Breast epithelium (tissue), 4 donors: ENCODE measurements at regions not wholly inside any gene's neighbourhood (a gene's known extent, or its start where the extent isn't known, plus 50 kb on each side); places are given as distances from the start of the nearest gene placed in this dataset.

Source experiments
- DNase-seq, 2 donors: peaks; one replicate each; pipeline ENCODE4 v3.0.0-alpha.2; 2019; ENCODE audit warnings: low spot score in 2 of 2
- H3K27ac ChIP-seq, 2 donors: fragments of 200-600 bp; sonication (generic) in 1 of 2; one replicate each; pipeline ENCODE4 v1.5.1; 2016 to 2019; ENCODE audit warnings: mild to moderate bottlenecking in 1 of 2
- H3K27me3 ChIP-seq, 2 donors: fragments of 200-600 bp; sonication (generic) in 1 of 2; one replicate each; pipeline versions ENCODE4 v1.5.1 to v1.6.0; 2017 to 2019; ENCODE audit warnings: control low read depth in 1 of 2, mild to moderate bottlenecking in 1 of 2
- H3K36me3 ChIP-seq: fragments of 200-600 bp; one replicate; pipeline ENCODE4 v1.5.1; 2019
- H3K4me1 ChIP-seq, 2 donors: fragments of 200-600 bp; sonication (generic); one replicate each; pipeline ENCODE4 v1.5.1; 2016 to 2019; ENCODE audit warnings: control low read depth in 1 of 2
- H3K4me3 ChIP-seq, 3 donors: fragments of 200-600 bp; sonication (generic); 1 replicate in 2 of 3; 2 replicates in 1 of 3; pipeline ENCODE4 v1.5.1; 2016 to 2019; ENCODE audit warnings: mild to moderate bottlenecking in 3 of 3, moderate library complexity in 2 of 3
- H3K9me3 ChIP-seq, 2 donors: fragments of 200-600 bp; sonication (generic) in 1 of 2; one replicate each; pipeline ENCODE4 v1.5.1; 2016 to 2019; ENCODE audit warnings: control low read depth in 1 of 2
- POLR2A ChIP-seq: fragments of 450-650 bp; IDR thresholded peaks from one replicate; pipeline ENCODE4 v1.6.1; 2016; ENCODE audit warnings: antibody characterized with exemption, mild to moderate bottlenecking, moderate library complexity
- POLR2AphosphoS5 ChIP-seq, 3 donors: sonication (generic); formaldehyde crosslinking; IDR thresholded peaks; one replicate each; pipeline ENCODE4 v1.6.1; 2017; ENCODE audit warnings: antibody characterized with exemption in 3 of 3
- intact Hi-C: fragments of 100-400 bp; cut with DNase I; formaldehyde crosslinking; loops from one replicate; pipeline ENCODE4 v1.15.1; 2023; ENCODE audit warnings: low total_unique reads
- TF ChIP-seq, protein P1 (sequence below), 3 donors: fragments of 450-650 bp; IDR thresholded peaks; one replicate each; pipeline ENCODE4 v1.5.1; 2016 to 2017; ENCODE audit warnings: antibody characterized with exemption in 3 of 3, mild to moderate bottlenecking in 3 of 3, moderate library complexity in 3 of 3

DNA sequence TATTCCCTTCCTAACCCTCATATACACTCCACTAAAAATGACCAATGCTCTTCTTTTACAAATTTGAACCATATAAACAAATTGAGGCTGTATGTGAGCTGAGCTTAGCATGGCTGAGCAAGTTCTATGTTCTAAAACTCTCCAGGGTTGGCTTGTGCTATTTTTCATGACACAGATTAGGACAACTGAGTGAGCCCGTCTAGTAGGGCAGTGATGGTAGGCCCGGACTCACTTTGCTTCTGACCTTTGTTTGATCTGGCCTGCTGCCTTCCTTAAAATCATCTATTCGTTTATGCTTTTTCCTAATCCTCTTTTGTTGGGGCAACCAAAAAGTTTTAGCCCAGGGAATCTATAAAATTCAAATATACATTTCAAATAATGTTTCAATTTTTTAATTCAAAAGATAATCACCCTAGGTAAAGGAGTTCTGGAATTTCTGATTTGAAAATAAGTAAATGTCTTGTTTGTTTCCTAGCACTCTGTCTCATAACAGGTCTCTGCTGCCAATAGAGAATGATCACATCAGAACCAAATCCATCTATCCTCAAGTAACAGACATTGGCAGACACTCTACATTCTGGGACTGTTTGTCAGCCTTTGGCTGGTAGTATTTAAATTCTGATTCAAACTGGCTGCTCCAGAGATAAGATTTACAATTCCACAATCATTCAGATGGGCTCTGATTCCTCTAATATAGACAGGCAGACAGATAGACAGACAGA lies 217.0 kb upstream of the TARS1 start:
- TF ChIP-seq POLR2A (no peak), POLR2AphosphoS5 (IDR thresholded peaks at IDR 0.05) (no peak)
- TF ChIP-seq, protein P1, sequence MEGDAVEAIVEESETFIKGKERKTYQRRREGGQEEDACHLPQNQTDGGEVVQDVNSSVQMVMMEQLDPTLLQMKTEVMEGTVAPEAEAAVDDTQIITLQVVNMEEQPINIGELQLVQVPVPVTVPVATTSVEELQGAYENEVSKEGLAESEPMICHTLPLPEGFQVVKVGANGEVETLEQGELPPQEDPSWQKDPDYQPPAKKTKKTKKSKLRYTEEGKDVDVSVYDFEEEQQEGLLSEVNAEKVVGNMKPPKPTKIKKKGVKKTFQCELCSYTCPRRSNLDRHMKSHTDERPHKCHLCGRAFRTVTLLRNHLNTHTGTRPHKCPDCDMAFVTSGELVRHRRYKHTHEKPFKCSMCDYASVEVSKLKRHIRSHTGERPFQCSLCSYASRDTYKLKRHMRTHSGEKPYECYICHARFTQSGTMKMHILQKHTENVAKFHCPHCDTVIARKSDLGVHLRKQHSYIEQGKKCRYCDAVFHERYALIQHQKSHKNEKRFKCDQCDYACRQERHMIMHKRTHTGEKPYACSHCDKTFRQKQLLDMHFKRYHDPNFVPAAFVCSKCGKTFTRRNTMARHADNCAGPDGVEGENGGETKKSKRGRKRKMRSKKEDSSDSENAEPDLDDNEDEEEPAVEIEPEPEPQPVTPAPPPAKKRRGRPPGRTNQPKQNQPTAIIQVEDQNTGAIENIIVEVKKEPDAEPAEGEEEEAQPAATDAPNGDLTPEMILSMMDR (IDR thresholded peaks at IDR 0.05): no peak
- intact Hi-C loops: no loop called here
- Histone ChIP-seq H3K4me1 (no peaks in the 10 kb centered on the region), H3K36me3 (no peaks in the 10 kb centered on the region), H3K4me3 (no peak overlapping the region), H3K9me3 (no peaks in the 10 kb centered on the region), H3K27me3 (no peaks in the 10 kb centered on the region), H3K27ac (no peak overlapping the region)
- DNase-seq: no peak

DNA sequence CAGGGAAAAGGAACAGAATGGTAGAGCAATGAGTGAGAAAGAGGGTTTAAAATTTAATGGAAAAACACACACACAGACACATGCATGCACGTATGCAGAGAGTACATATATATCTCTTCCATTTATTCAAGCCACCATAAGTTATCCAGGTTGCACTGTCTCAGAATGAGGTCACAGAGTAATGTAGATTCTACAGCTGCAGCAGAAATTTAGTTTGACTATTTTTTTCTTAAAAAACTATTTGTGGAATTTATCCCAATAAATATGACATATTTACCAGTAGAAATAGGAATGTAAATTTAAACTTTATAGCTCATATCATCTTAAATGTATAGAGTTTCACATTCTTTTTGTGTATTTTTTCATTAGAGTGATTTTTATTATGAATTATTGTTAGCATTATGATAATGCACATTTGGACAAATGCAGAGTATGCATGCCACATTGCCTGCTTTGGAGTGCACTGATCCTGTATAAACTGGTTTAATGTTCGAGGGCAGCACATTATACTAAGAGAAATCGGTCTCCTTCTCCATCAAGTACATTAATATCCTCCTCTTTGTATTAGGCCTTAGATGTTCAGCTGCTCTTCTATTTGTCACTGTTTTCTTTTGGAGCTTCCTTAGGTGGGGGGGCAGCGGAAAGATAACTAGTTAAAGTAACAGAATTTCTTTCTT lies 216.3 kb upstream of the TARS1 start:
- no peak overlapping the region for H3K27ac ChIP-seq
- no peaks in the 10 kb centered on the region for H3K9me3 ChIP-seq
- no peak overlapping the region for H3K4me3 ChIP-seq
- DNase-seq: no peak
- H3K36me3 ChIP-seq: no peaks in the 10 kb centered on the region
- TF ChIP-seq POLR2AphosphoS5 (IDR thresholded peaks at IDR 0.05) (no peak), POLR2A (no peak)
- TF ChIP-seq, protein P1 (IDR thresholded peaks at IDR 0.05): no peak
- no peaks in the 10 kb centered on the region for H3K4me1 ChIP-seq
- H3K27me3 ChIP-seq: no peaks in the 10 kb centered on the region
- intact Hi-C loops: no loop called here

DNA sequence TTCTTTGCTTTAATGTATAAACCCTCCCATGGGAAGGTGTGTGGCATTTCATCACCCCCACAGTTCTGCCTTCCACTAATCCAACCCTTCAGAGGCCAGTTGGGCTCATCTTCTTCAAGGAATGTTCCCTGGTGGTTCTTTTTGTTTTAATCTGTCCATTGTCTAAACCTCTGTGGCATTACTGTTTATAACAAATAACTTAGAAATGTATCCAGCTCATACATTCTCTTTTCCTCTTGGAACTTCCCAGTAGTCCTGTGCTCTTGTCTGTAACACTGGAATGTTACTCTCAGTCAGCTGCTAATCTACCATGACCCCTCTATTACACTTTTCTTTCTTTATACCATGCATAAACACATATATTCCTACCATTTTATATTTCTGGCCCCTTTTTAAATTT lies 213.5 kb upstream of the TARS1 start:
- DNase-seq: no peak
- Histone ChIP-seq H3K4me1 (no peaks in the 10 kb centered on the region), H3K27ac (no peak overlapping the region), H3K27me3 (no peaks in the 10 kb centered on the region), H3K4me3 (no peak overlapping the region), H3K9me3 (no peaks in the 10 kb centered on the region), H3K36me3 (no peaks in the 10 kb centered on the region)
- intact Hi-C loops: no loop called here
- TF ChIP-seq POLR2AphosphoS5 (IDR thresholded peaks at IDR 0.05): no peak
- TF ChIP-seq, protein P1 (IDR thresholded peaks at IDR 0.05): no peak
- TF ChIP-seq POLR2A: no peak

DNA sequence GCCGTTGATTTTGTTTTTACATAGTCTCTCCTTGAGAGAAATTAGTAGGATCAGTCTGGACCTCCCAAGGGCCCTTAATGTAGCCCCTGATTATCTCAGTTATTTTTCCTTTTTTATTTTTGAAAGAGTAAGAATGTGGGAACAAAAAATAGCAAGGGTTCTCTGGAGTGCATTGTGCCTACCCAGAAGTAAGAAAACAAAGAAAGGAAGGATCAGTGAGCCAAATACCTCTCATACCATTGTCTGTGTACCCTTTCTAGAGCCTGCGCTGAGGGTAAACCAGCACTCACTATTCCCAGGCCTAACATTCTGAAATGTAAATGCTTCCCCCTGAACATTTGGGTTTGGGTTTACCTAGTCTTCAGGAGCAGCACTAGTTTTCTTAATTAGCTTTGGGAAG lies 213.0 kb upstream of the TARS1 start:
- no peaks in the 10 kb centered on the region for H3K4me1 ChIP-seq
- DNase-seq: no peak
- no peaks in the 10 kb centered on the region for H3K9me3 ChIP-seq
- intact Hi-C loops: no loop called here
- TF ChIP-seq POLR2A (no peak), POLR2AphosphoS5 (IDR thresholded peaks at IDR 0.05) (no peak)
- TF ChIP-seq, protein P1 (IDR thresholded peaks at IDR 0.05): no peak
- H3K27me3 ChIP-seq: no peaks in the 10 kb centered on the region
- H3K27ac ChIP-seq: no peak overlapping the region
- H3K36me3 ChIP-seq: no peaks in the 10 kb centered on the region
- no peak overlapping the region for H3K4me3 ChIP-seq

DNA sequence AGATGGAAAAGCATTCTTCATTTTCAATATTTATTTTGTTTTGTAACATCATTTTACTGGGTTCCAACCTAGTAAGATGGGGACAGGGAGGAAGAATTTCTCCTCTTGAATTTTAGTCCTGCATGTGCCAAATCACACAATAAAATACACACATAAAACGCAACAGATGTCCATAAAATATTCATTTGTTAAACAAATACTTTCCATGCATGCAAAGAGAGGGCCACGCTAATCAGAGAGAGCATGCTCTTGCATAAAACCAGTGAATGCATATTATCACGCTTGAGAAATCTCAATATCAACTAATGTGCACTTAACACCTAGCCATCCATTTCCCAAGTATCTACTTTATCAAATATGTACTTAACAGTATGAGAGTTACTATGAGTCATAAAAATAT lies 212.6 kb upstream of the TARS1 start:
- DNase-seq: no peak

More for the DNA sequence above, 212.6 kb upstream of the TARS1 start:
- Histone ChIP-seq H3K27ac (no peak overlapping the region), H3K4me3 (no peak overlapping the region), H3K36me3 (no peaks in the 10 kb centered on the region), H3K4me1 (no peaks in the 10 kb centered on the region), H3K27me3 (no peaks in the 10 kb centered on the region), H3K9me3 (no peaks in the 10 kb centered on the region)
- intact Hi-C loops: no loop called here
- TF ChIP-seq, protein P1 (IDR thresholded peaks at IDR 0.05): no peak
